ENCODE measurements at regions not wholly inside any gene's neighbourhood (a gene's known extent, or its start where the extent isn't known, plus 50 kb on each side); places are given as distances from the start of the nearest gene placed in this dataset.

GRCh38 chr5:74274326-74274725 is 366.2 kb downstream of the ENC1 start:
- DNase-seq: no peak
- TF ChIP-seq EZH2phosphoT487 (IDR thresholded peaks at IDR 0.05; ENCODE audit: low read length) (no peak), EZH2 (optimal IDR thresholded peaks at IDR 0.05; ENCODE audit: low read depth, low read length) (no peak), CTCF (IDR thresholded peaks at IDR 0.05; ENCODE audit: low read length) (no peak)
- Histone ChIP-seq H3K27ac (ENCODE audit: low read length) (no peak overlapping the region), H3K9me2 (replicated peaks; ENCODE audit: insufficient read depth, low read length) (no peaks in the 10 kb centered on the region), H4K20me1 (ENCODE audit: insufficient read depth, low read length) (no peaks in the 10 kb centered on the region), H3K36me3 (replicated peaks; ENCODE audit: insufficient read depth, low read length) (no peaks in the 10 kb centered on the region), H3K4me3 (ENCODE audit: low read length) (no peak overlapping the region), H3F3A (ENCODE audit: insufficient read depth, low read length) (no peaks in the 10 kb centered on the region), H3K4me2 (ENCODE audit: low read depth, low read length) (no peak overlapping the region), H3K9me3 (replicated peaks; ENCODE audit: insufficient read depth, low read length) (no peaks in the 10 kb centered on the region), H2AFZ (ENCODE audit: low read length) (no peak overlapping the region), H3K79me2 (ENCODE audit: low read length) (no peaks in the 10 kb centered on the region), H3K4me1 (ENCODE audit: low read length) (no peaks in the 10 kb centered on the region), H3K27me3 (replicated peaks; ENCODE audit: insufficient read depth, low read length) (no peaks in the 10 kb centered on the region), H3K9ac (ENCODE audit: low read length) (no peak overlapping the region)

DNA sequence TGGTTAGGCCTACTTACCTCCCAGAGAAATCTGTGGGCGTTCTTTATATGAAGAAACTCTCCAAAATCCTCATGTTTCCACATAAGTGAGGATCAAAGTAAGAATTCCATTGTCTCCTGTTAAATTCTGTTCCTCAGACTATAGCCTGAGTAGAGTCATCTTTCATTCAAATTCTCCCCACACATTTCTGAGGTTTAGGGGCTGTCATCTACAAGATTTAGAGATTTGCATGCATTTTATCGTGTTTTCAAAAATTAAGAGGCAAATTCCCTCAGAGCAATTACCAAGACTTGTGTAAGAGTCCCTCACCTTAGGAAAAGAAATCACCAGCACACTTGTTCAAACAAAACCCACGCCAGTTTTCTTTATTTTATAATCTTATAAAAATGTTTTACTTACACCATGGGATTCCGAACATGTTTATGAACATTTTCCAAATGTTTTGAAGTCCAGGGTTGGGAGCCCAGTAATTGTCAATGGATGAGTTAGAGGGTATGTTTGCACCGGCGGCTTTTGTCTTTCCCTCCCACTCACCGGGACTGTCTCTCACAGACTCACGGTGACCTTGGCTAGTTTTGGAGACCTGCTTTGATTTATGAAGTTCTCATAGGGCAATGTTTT is 367.6 kb downstream of the ENC1 start:
- Histone ChIP-seq H3K9ac (ENCODE audit: low read length) (no peak overlapping the region), H4K20me1 (ENCODE audit: insufficient read depth, low read length) (no peaks in the 10 kb centered on the region), H3K27me3 (replicated peaks; ENCODE audit: insufficient read depth, low read length) (no peaks in the 10 kb centered on the region), H3K4me1 (ENCODE audit: low read length) (no peaks in the 10 kb centered on the region), H3K79me2 (ENCODE audit: low read length) (no peaks in the 10 kb centered on the region), H3K27ac (ENCODE audit: low read length) (no peak overlapping the region), H3K9me2 (replicated peaks; ENCODE audit: insufficient read depth, low read length) (no peaks in the 10 kb centered on the region), H3K9me3 (replicated peaks; ENCODE audit: insufficient read depth, low read length) (no peaks in the 10 kb centered on the region), H3K4me3 (ENCODE audit: low read length) (no peak overlapping the region), H3F3A (ENCODE audit: insufficient read depth, low read length) (no peaks in the 10 kb centered on the region), H2AFZ (ENCODE audit: low read length) (no peak overlapping the region), H3K4me2 (ENCODE audit: low read depth, low read length) (no peak overlapping the region), H3K36me3 (replicated peaks; ENCODE audit: insufficient read depth, low read length) (no peaks in the 10 kb centered on the region)
- TF ChIP-seq CTCF (IDR thresholded peaks at IDR 0.05; ENCODE audit: low read length) (no peak), EZH2 (optimal IDR thresholded peaks at IDR 0.05; ENCODE audit: low read depth, low read length) (no peak), EZH2phosphoT487 (IDR thresholded peaks at IDR 0.05; ENCODE audit: low read length) (no peak)
- no peak for DNase-seq

DNA sequence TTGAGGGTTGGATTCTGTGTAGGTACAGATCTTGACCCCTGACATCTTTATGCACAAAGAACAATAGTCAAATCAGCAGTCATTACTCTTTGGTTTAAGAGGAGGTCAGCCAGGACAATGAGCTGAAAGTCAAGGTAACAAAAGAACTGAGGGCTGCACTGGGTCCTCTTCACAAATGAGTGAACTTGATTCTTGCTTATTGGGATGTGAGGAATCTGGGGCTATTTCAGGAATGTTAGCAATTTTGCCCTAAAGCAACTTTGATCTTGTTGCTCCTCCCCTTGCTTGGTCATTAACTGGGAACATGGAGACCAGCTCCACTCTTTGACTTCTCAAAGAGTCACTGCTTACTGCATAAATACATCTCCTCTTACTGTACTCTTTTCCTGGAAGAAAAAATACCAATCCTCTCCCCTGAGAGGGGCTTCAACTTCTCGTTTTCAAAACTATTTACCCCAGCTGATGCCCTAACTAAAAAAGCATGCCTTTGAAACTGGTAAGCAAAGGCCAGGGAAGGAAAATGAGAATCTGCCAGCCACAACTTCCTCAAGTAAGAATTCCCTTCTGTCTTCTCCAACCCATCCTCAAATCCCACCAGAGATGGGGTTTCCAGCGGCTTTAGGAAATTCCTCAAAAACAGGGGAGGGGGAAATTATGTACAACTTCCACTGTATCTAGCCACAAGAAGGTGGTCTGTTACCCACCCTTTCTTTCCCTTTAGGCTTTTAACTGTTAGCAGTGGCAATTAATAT is 368.3 kb downstream of the ENC1 start:
- Histone ChIP-seq H3F3A (ENCODE audit: insufficient read depth, low read length) (no peaks in the 10 kb centered on the region), H3K27ac (ENCODE audit: low read length) (no peak overlapping the region), H2AFZ (ENCODE audit: low read length) (no peak overlapping the region), H3K9me3 (replicated peaks; ENCODE audit: insufficient read depth, low read length) (no peaks in the 10 kb centered on the region), H3K9ac (ENCODE audit: low read length) (no peak overlapping the region), H3K27me3 (replicated peaks; ENCODE audit: insufficient read depth, low read length) (no peaks in the 10 kb centered on the region), H3K9me2 (replicated peaks; ENCODE audit: insufficient read depth, low read length) (no peaks in the 10 kb centered on the region), H3K36me3 (replicated peaks; ENCODE audit: insufficient read depth, low read length) (no peaks in the 10 kb centered on the region), H3K4me1 (ENCODE audit: low read length) (no peaks in the 10 kb centered on the region), H3K4me2 (ENCODE audit: low read depth, low read length) (no peak overlapping the region), H3K79me2 (ENCODE audit: low read length) (no peaks in the 10 kb centered on the region), H3K4me3 (ENCODE audit: low read length) (no peak overlapping the region), H4K20me1 (ENCODE audit: insufficient read depth, low read length) (no peaks in the 10 kb centered on the region)
- TF ChIP-seq EZH2 (optimal IDR thresholded peaks at IDR 0.05; ENCODE audit: low read depth, low read length) (no peak), CTCF (IDR thresholded peaks at IDR 0.05; ENCODE audit: low read length) (no peak), EZH2phosphoT487 (IDR thresholded peaks at IDR 0.05; ENCODE audit: low read length) (no peak)
- no peak for DNase-seq
